IPS-15b (cell line): ENCODE measurements at regions not wholly inside any gene's neighbourhood (a gene's known extent, or its start where the extent isn't known, plus 50 kb on each side); places are given as distances from the start of the nearest gene placed in this dataset.

Experiments
- H3K27me3 ChIP-seq: one replicate; pipeline ENCODE4 v1.6.1; 2013; ENCODE audit warnings: low read length; ENCODE audit not compliant: control insufficient read depth, insufficient read depth
- H3K36me3 ChIP-seq: one replicate; pipeline ENCODE4 v1.6.1; 2013; ENCODE audit warnings: low read length; ENCODE audit not compliant: control insufficient read depth, insufficient read depth
- H3K4me1 ChIP-seq: one replicate; pipeline ENCODE4 v1.6.1; 2013; ENCODE audit warnings: mild to moderate bottlenecking, low read length; ENCODE audit not compliant: control insufficient read depth, insufficient read depth
- H3K4me3 ChIP-seq: one replicate; pipeline ENCODE4 v1.5.1; 2013; ENCODE audit warnings: low read depth, low read length
- H3K9ac ChIP-seq: one replicate; pipeline ENCODE4 v1.6.1; 2013; ENCODE audit warnings: low read depth, mild to moderate bottlenecking, low read length
- H3K9me3 ChIP-seq: one replicate; pipeline ENCODE4 v1.6.1; 2013; ENCODE audit warnings: mild to moderate bottlenecking, low read length; ENCODE audit not compliant: control insufficient read depth, insufficient read depth

GRCh38 chr1:244214009-244214967, 163.2 kb downstream of the ZBTB18 start:
- Histone ChIP-seq H3K27me3 (no peaks in the 10 kb centered on the region), H3K9ac (no peak overlapping the region), H3K36me3 (no peaks in the 10 kb centered on the region), H3K4me3 (no peak overlapping the region), H3K9me3 (no peaks in the 10 kb centered on the region), H3K4me1 (no peaks in the 10 kb centered on the region)

DNA sequence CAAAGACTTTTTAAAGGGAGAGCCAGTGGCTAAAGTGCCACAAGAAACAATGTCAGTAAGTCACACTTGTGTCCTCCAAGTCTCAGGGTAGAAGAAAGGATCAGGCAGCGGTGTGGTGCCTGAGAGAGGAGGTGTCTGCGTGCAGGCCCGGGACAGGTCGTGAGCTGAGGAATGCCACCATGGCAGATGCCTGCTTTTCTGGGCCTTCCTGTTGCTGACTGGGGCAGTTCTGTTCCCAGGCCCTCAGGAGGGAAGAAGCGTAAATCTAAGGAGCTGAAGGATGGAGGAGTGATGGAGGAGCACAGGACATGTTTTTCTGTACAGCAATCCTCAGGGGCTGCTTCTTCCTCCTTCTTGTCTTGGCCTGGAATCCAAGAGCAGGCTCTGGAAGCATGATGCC, 165.8 kb downstream of the ZBTB18 start:
- H3K9ac ChIP-seq, result no peak overlapping the region
- no peak overlapping the region for H3K4me3 ChIP-seq
- H3K27me3 ChIP-seq, result no peaks in the 10 kb centered on the region
- H3K9me3 ChIP-seq, result no peaks in the 10 kb centered on the region
- no peaks in the 10 kb centered on the region for H3K4me1 ChIP-seq
- H3K36me3 ChIP-seq, result no peaks in the 10 kb centered on the region

DNA sequence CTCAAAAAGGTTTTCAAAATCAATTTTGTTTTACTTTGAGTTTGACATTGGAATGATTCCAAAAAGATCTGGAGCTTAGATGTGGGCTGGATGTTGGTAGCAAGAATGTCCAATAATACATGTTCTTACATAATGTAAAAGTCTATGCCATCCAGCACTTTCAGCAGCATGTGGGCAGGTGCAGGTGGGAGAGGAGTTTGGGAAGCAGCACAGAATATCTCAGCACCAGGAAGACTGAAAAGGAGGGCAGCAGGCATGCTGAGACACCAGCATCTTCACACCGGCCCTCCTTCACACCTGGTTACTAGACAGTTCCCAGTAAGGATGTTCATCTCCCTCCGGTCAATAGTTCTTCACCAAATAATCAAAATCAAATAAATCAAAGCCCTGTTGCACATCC, 166.6 kb downstream of the ZBTB18 start:
- Histone ChIP-seq H3K9me3 (no peaks in the 10 kb centered on the region), H3K4me1 (no peaks in the 10 kb centered on the region), H3K27me3 (no peaks in the 10 kb centered on the region), H3K36me3 (no peaks in the 10 kb centered on the region), H3K4me3 (no peak overlapping the region), H3K9ac (no peak overlapping the region)

GRCh38 chr1:244218220-244218619, 167.1 kb downstream of the ZBTB18 start:
- no peak overlapping the region for H3K4me3 ChIP-seq
- H3K36me3 ChIP-seq, result no peaks in the 10 kb centered on the region
- no peaks in the 10 kb centered on the region for H3K4me1 ChIP-seq
- no peak overlapping the region for H3K9ac ChIP-seq
- H3K27me3 ChIP-seq, result no peaks in the 10 kb centered on the region
- H3K9me3 ChIP-seq, result no peaks in the 10 kb centered on the region

- Histone ChIP-seq H3K9me3 (no peaks in the 10 kb centered on the region), H3K36me3 (no peaks in the 10 kb centered on the region), H3K4me1 (no peaks in the 10 kb centered on the region), H3K27me3 (no peaks in the 10 kb centered on the region), H3K4me3 (no peak overlapping the region), H3K9ac (no peak overlapping the region)
Observed at GRCh38 chr1:244219149-244219548, 168.1 kb downstream of the ZBTB18 start.

DNA sequence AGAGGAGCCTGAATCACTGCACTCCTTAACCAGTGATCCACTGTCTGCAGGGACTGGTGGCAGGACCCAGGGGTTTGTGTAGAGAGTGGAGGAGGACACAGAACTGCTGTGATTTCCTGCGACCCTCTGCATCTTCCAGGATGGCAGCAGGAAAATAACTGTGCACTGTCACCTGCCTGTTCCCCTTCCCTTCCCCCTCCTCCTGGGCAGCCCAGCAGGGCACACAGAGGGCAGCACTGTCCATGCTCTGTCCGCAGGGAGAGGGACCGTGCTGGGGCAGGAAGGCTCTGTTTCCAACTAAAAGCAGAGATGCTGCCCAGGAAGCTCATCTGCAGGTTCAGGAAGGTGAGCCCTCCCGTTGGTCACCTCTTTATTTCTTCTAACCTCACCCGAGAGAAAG, 168.7 kb downstream of the ZBTB18 start:
- H3K9ac ChIP-seq, result no peak overlapping the region
- H3K9me3 ChIP-seq, result no peaks in the 10 kb centered on the region
- no peak overlapping the region for H3K4me3 ChIP-seq
- H3K4me1 ChIP-seq, result no peaks in the 10 kb centered on the region
- H3K27me3 ChIP-seq, result no peaks in the 10 kb centered on the region
- no peaks in the 10 kb centered on the region for H3K36me3 ChIP-seq

GRCh38 chr1:244220410-244220809, 169.3 kb downstream of the ZBTB18 start:
- Histone ChIP-seq H3K36me3 (no peaks in the 10 kb centered on the region), H3K9ac (no peak overlapping the region), H3K4me3 (no peak overlapping the region), H3K27me3 (no peaks in the 10 kb centered on the region), H3K9me3 (no peaks in the 10 kb centered on the region), H3K4me1 (no peaks in the 10 kb centered on the region)

DNA sequence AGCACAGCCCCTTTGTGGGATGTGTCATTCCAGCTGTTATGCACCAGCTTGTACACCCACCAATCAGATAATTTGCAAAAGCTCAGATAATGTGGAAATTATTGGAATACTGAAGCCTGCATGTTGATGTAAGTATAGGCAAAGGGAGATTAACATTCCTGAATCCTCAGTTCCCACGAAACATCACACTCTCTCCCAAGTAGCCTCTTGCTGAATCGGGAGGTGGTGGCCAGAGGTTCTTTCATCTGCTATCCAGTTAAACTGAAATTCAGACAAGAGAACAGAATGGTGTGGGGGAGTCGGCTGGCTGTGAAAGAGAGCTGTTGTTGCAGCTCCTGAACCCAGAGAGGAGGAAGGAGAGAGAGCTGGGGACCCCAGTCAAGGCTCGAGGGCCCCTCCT, 170.9 kb downstream of the ZBTB18 start:
- H3K9me3 ChIP-seq, result no peaks in the 10 kb centered on the region
- H3K4me1 ChIP-seq, result no peaks in the 10 kb centered on the region
- no peak overlapping the region for H3K9ac ChIP-seq
- H3K27me3 ChIP-seq, result no peaks in the 10 kb centered on the region
- H3K4me3 ChIP-seq, result no peak overlapping the region
- no peaks in the 10 kb centered on the region for H3K36me3 ChIP-seq

DNA sequence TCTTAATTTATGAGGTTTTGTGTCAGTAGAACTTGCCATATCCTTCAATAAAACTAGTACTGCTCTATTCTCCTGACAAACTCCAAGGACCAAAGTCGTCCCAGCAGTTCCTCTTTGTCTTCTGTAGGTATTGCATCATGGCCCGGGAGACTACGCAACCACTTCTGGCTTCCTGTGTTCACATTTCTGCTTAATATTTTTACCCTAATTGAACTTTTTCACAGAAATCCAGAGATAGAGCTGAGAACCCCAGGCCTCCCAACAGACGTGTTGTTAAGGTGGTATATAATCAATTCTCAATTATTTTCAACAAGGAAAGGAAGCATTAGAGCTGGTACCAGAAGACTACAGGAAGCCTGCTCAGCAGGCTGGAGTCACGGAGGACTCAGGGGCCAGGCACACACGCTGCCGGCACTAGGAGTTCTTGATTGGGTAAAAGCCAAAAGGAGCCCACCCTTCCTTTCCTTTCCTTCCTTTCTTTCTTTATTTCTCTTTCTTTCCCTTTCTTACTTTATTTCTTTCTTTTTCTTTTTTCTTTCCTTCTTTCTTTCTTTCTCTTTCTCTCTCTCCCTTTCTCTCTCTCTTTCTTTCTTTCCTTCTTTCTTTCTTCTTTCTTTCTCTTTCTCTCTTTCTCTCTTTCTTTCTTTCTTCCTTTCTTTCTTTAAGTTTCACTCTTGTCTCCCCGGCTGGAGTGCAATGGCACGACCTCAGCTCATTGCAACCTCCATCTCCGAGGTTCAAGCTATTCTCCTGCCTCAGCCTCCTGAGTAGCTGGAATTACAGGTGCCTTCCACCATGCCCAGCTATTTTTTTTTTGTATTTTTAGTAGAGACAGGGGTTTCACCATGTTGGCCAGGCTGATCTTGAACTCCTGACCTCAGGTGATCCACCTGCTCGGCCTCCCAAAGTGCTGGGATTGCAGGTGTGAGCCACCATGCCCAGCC, 173.7 kb downstream of the ZBTB18 start:
- Histone ChIP-seq H3K4me1 (no peaks in the 10 kb centered on the region), H3K36me3 (no peaks in the 10 kb centered on the region), H3K4me3 (no peak overlapping the region), H3K9me3 (no peaks in the 10 kb centered on the region), H3K9ac (no peak overlapping the region), H3K27me3 (no peaks in the 10 kb centered on the region)

- Histone ChIP-seq H3K9me3 (no peaks in the 10 kb centered on the region), H3K36me3 (no peaks in the 10 kb centered on the region), H3K4me3 (no peak overlapping the region), H3K27me3 (peaks cover 5% of the 10 kb centered on the region), H3K9ac (no peak overlapping the region), H3K4me1 (no peaks in the 10 kb centered on the region)
Observed at GRCh38 chr1:244226435-244226834, 175.4 kb downstream of the ZBTB18 start.

DNA sequence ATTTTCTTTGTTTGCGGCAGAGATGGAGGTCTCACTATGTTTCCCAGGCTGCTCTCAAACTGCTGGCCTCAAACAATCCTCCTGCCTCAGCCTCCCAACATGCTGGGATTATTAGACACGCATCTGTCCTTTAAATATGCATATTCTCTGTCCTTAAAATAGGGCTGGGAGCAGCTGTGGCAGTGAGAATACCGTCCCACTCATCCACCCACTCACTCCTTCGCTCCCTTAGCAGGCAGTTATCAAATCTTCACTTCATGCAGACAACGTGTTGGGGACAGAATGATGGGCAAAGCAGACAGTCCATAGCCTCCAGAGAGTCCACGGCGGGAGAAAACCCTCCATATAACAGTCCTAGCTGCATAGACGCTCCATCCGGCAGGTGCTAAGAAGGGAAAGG, 179.4 kb downstream of the ZBTB18 start:
- no peaks in the 10 kb centered on the region for H3K4me1 ChIP-seq
- H3K9ac ChIP-seq, result no peak overlapping the region
- no peaks in the 10 kb centered on the region for H3K36me3 ChIP-seq
- H3K4me3 ChIP-seq, result no peak overlapping the region
- H3K27me3 ChIP-seq, result peaks cover 16% of the 10 kb centered on the region
- H3K9me3 ChIP-seq, result no peaks in the 10 kb centered on the region
